ENCODE measurements at regions not wholly inside any gene's neighbourhood (a gene's known extent, or its start where the extent isn't known, plus 50 kb on each side); places are given as distances from the start of the nearest gene placed in this dataset.
A peak's percentile ranks its signal among the peaks of the same experiment; 100 is the strongest.

GRCh38 chr7:12815871-12816270, 128.4 kb downstream of the ARL4A start:
- FAIRE-seq, result no peak
- TF ChIP-seq JUN (IDR thresholded peaks at IDR 0.05; ENCODE audit: borderline replicate concordance, insufficient read depth, insufficient read length, low read depth) (no peak), FOS (IDR thresholded peaks at IDR 0.05; ENCODE audit: borderline replicate concordance, insufficient read depth, low read length) (no peak), GATA2 (IDR thresholded peaks at IDR 0.05; ENCODE audit: insufficient read depth, insufficient read length, low read depth, low read length) (no peak), MAX (IDR thresholded peaks at IDR 0.05; ENCODE audit: insufficient read depth, insufficient read length) (no peak), MYC (IDR thresholded peaks at IDR 0.05; ENCODE audit: low read depth, low read length) (no peak), EZH2 (IDR thresholded peaks at IDR 0.05; ENCODE audit: borderline replicate concordance, low read depth, low read length, severe bottlenecking) (no peak), POLR2AphosphoS5 (IDR thresholded peaks at IDR 0.05; ENCODE audit: insufficient read depth, low read depth, low read length) (no peak), POLR2A (IDR thresholded peaks at IDR 0.05; ENCODE audit: low read depth, low read length) (no peak)
- TF ChIP-seq, protein P1, sequence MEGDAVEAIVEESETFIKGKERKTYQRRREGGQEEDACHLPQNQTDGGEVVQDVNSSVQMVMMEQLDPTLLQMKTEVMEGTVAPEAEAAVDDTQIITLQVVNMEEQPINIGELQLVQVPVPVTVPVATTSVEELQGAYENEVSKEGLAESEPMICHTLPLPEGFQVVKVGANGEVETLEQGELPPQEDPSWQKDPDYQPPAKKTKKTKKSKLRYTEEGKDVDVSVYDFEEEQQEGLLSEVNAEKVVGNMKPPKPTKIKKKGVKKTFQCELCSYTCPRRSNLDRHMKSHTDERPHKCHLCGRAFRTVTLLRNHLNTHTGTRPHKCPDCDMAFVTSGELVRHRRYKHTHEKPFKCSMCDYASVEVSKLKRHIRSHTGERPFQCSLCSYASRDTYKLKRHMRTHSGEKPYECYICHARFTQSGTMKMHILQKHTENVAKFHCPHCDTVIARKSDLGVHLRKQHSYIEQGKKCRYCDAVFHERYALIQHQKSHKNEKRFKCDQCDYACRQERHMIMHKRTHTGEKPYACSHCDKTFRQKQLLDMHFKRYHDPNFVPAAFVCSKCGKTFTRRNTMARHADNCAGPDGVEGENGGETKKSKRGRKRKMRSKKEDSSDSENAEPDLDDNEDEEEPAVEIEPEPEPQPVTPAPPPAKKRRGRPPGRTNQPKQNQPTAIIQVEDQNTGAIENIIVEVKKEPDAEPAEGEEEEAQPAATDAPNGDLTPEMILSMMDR (IDR thresholded peaks at IDR 0.05; ENCODE audit: extremely low read depth in 1 of 2, insufficient read depth in 1 of 2, low read depth in 1 of 2, low read length in 2 of 2), result no peak

More at GRCh38 chr7:12815871-12816270, 128.4 kb downstream of the ARL4A start:
- H3K9me1 ChIP-seq (replicated peaks; ENCODE audit: control insufficient read depth, extremely low read depth, insufficient read depth, low read length), result no peaks in the 10 kb centered on the region
- H3K36me3 ChIP-seq (ENCODE audit: control insufficient read depth in 2 of 2, extremely low read depth in 1 of 2, insufficient read depth in 2 of 2, low read length in 2 of 2), result no peaks in the 10 kb centered on the region
- DNase-seq (ENCODE audit: low read depth, low spot score), result peak; percentile 14
- no peaks in the 10 kb centered on the region for H3K27me3 ChIP-seq (ENCODE audit: control insufficient read depth in 2 of 2, insufficient read depth in 2 of 2, low read length in 2 of 2)
- dilution Hi-C loops (cut with MboI; ENCODE audit: extremely low pct_ligation_motif_present, low sequenced_read_pairs) (no loop called here), intact Hi-C loops (cut with micrococcal nuclease) (no loop called here)
- H3K9me3 ChIP-seq (replicated peaks; ENCODE audit: control insufficient read depth, insufficient read depth, low read length), result no peaks in the 10 kb centered on the region
- H2AFZ ChIP-seq (ENCODE audit: low read depth, low read length), result no peak overlapping the region
- no TSS peak for BruUV-seq (replicated peaks)
- H3K4me1 ChIP-seq (ENCODE audit: control insufficient read depth, extremely low read depth, insufficient read depth, low read length), result no peaks in the 10 kb centered on the region
- CTCF ChIA-PET, result no interaction called here
- no peak overlapping the region for H3K9ac ChIP-seq (replicated peaks; ENCODE audit: extremely low read depth, insufficient read depth, low read length)
- H3K27ac ChIP-seq (ENCODE audit: insufficient read depth, low read depth, low read length), result no peak overlapping the region
- POLR2A ChIA-PET, result no interaction called here
- no peaks in the 10 kb centered on the region for H4K20me1 ChIP-seq (replicated peaks; ENCODE audit: control insufficient read depth, extremely low read depth, insufficient read depth, low read length)
- H3K4me3 ChIP-seq (replicated peaks in 1 of 3; ENCODE audit: insufficient read depth in 1 of 3, low read depth in 1 of 3, low read length in 3 of 3), result no peak overlapping the region
- H3K4me2 ChIP-seq (ENCODE audit: insufficient read depth, low read length), result no peak overlapping the region
- H3K79me2 ChIP-seq (ENCODE audit: control insufficient read depth, insufficient read depth, low read length), result no peaks in the 10 kb centered on the region

Data from endothelial cell of umbilical vein (primary cell).